NB4 (cell line): ENCODE measurements at regions not wholly inside any gene's neighbourhood (a gene's known extent, or its start where the extent isn't known, plus 50 kb on each side); places are given as distances from the start of the nearest gene placed in this dataset.

Experiments
- DNase-seq: peaks from one replicate; pipeline ENCODE4 v3.0.0; 2010; ENCODE audit warnings: low read depth
- H3K4me3 ChIP-seq: one replicate; pipeline ENCODE4 v1.5.1; 2011; ENCODE audit warnings: mild to moderate bottlenecking, low read depth, low read length, moderate library complexity
- MYC ChIP-seq: IDR thresholded peaks from 2 replicates; pipeline ENCODE4 v1.6.1; 2011; ENCODE audit warnings: low read depth, low read length
- POLR2A ChIP-seq: IDR thresholded peaks from 2 replicates; pipeline ENCODE4 v1.6.1; 2011; ENCODE audit warnings: mild to moderate bottlenecking; ENCODE audit not compliant: insufficient read length; ENCODE audit errors: extremely low read depth
- TF ChIP-seq, protein P1 (sequence below): IDR thresholded peaks from 2 replicates; pipeline ENCODE4 v1.6.1; 2011; ENCODE audit warnings: low read depth, low read length
- TF ChIP-seq, protein P2 (sequence below): IDR thresholded peaks from one replicate; pipeline ENCODE4 v1.5.1; 2012; ENCODE audit warnings: low read depth, low read length

DNA sequence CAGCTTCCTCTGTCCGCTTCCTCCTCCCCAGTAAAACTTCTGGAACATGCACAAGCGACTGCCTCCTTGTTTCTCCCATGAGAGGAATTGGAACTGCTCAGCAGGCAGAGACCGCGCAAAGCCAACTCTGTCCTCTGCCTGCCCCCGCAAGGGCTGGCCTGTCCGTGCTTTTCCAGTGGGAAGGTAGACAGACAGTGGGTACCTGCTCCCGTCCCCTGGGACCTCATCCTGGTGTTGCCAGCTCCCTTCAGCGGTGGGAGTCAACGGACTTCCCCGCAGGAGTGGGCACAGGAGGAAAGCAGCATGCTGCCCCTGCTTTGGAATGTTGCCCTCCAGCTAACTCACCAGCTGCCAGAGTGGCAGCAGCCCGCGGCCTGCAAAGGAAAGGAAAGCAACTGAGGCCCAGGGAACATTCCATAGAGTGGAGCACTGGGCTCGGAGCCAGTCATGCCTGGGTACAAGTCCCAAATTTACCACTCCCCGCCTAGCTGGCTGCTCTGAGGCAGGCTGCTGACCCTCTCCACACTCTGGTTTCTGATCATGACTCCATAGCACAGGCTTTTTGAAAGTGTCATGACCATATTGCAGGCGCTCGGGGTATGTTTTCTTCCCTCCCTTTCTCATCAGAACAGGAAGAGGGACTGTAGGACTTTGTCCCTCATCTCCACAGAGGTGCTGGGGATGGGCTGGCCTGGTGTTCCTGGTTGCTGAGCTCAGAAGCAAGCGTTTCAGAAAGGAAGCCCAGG is 89.2 kb upstream of the CLMN start:
- no peak for DNase-seq
- H3K4me3 ChIP-seq = no peak overlapping the region
- TF ChIP-seq, protein P1, sequence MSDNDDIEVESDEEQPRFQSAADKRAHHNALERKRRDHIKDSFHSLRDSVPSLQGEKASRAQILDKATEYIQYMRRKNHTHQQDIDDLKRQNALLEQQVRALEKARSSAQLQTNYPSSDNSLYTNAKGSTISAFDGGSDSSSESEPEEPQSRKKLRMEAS = no peak
- no peak for TF ChIP-seq POLR2A
- TF ChIP-seq MYC = no peak
- TF ChIP-seq, protein P2, sequence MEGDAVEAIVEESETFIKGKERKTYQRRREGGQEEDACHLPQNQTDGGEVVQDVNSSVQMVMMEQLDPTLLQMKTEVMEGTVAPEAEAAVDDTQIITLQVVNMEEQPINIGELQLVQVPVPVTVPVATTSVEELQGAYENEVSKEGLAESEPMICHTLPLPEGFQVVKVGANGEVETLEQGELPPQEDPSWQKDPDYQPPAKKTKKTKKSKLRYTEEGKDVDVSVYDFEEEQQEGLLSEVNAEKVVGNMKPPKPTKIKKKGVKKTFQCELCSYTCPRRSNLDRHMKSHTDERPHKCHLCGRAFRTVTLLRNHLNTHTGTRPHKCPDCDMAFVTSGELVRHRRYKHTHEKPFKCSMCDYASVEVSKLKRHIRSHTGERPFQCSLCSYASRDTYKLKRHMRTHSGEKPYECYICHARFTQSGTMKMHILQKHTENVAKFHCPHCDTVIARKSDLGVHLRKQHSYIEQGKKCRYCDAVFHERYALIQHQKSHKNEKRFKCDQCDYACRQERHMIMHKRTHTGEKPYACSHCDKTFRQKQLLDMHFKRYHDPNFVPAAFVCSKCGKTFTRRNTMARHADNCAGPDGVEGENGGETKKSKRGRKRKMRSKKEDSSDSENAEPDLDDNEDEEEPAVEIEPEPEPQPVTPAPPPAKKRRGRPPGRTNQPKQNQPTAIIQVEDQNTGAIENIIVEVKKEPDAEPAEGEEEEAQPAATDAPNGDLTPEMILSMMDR = no peak

DNA sequence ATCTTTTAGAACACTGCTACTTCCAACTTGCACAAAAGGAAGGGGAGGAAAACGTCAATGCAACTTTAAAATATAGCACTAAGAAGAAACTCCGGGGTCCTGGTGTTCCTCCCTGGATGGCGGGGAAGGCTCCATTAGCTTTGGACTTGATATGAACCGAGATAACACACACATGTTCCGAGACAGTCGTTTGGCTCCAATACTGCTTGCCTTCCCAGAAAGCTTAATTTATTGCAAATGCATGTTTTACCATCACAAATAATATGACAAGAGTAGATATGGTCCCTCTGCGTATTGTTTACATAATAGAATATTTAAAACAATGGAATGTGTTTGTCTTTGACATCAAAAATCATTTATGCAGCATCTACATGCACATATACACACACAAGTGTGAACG is 87.6 kb upstream of the CLMN start:
- TF ChIP-seq, protein P2 = no peak
- TF ChIP-seq, protein P1 = no peak
- TF ChIP-seq MYC (no peak), POLR2A (no peak)
- no peak for DNase-seq
- H3K4me3 ChIP-seq = no peak overlapping the region

DNA sequence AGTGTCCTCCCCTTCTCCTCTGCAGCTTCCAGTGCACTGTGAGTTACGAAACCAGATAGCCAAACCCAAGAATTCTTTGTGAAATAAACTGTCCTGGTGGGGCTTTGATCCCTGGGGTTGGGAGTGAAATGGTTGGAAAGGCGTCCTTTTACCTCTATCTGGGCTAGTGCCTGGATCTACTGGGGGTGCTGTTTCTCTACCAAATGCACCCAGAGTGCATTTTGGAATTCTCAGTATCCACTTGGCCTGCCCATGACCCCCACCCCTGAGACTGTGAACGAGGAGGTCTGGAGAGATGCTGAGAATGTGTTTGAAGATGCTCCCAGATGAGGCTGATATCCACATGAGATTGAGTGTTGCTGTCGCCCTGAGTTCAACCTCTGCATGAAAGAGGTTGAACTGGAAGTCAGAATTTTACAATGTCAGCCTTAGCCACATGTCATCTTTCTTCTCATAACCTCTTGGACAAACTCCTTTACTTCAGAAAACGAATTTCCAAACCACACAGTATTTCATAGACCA is 87.1 kb upstream of the CLMN start:
- H3K4me3 ChIP-seq = no peak overlapping the region
- TF ChIP-seq, protein P2 = no peak
- TF ChIP-seq MYC = no peak
- TF ChIP-seq, protein P1 = no peak
- no peak for TF ChIP-seq POLR2A
- DNase-seq = no peak

DNA sequence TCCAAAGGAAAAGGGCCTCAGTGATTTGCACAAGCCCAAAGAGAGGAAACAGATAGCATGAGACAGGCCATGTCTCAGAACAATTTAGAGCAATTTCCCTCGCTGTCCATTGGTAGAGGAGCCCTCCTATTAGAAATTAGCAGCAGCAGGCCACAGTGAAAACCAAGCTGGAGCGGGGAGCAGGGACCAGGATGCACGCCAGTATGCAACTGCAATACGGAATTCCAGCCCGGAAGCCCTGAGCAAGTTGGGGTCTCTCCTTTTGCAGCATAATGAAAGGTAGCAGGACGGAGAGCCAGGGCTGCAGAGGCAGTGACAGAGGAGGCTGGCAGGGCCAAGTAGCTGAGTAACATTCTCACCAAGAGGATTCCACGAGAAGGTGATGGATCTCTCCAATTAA is 84.9 kb upstream of the CLMN start:
- no peak overlapping the region for H3K4me3 ChIP-seq
- TF ChIP-seq, protein P1 = no peak
- TF ChIP-seq POLR2A (no peak), MYC (no peak)
- TF ChIP-seq, protein P2 = no peak
- no peak for DNase-seq

DNA sequence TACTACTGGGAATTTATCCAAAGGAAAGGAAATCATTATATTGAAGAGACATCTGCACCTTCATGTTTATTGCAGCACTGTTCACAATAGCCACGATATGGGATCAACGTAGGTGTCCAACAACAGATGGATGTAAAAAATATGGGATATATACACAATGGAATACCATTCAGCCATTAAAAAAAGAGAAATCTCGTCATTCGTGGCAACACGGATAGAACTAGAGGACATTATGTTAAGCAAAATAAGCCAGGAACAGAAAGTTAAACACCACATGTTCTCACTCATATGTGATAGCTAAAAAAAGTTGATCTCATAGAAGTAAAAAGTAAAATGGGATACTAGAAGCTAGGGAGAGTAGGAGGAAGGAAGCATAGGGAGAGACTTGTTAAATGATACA is 82.9 kb upstream of the CLMN start:
- TF ChIP-seq, protein P1 = no peak
- TF ChIP-seq POLR2A (no peak), MYC (no peak)
- TF ChIP-seq, protein P2 = no peak
- no peak for DNase-seq
- no peak overlapping the region for H3K4me3 ChIP-seq
